ENCODE measurements at regions not wholly inside any gene's neighbourhood (a gene's known extent, or its start where the extent isn't known, plus 50 kb on each side); places are given as distances from the start of the nearest gene placed in this dataset.
A peak's percentile ranks its signal among the peaks of the same experiment; 100 is the strongest.

- DNase-seq (no peak), ATAC-seq (ENCODE audit: insufficient read depth, low FRiP score) (no peak)
- WGBS, 2 donors = 86 to 93% methylated on average over 4 of the region's 4 CpGs
- Histone ChIP-seq H3K27me3 (ENCODE audit: control insufficient read depth in 3 of 3, insufficient read depth in 3 of 3, low read length in 2 of 3) (no peaks in the 10 kb centered on the region), H3K9me3 (ENCODE audit: control insufficient read depth in 4 of 4, insufficient read depth in 3 of 4, low read length in 3 of 4) (peaks cover 0 to 5% (median 0%) of the 10 kb centered on the region in 4 donors), H3K4me3 (no peak overlapping the region), H3K27ac (ENCODE audit: low read depth in 1 of 2, low read length in 1 of 2) (no peak overlapping the region), H3K36me3 (ENCODE audit: control insufficient read depth in 4 of 4, insufficient read depth in 4 of 4, low read length in 4 of 4) (no peaks in the 10 kb centered on the region), H3K9ac (ENCODE audit: insufficient read depth in 1 of 2, low read length in 2 of 2) (no peak overlapping the region), H3K4me1 (ENCODE audit: control insufficient read depth in 5 of 5, insufficient read depth in 5 of 5, low read length in 5 of 5) (peaks cover 2 to 11% (median 6%) of the 10 kb centered on the region in 5 donors)
- no peak for TF ChIP-seq CTCF (IDR thresholded peaks at IDR 0.05; ENCODE audit: control extremely low read depth, extremely low read depth)
Measured at GRCh38 chr16:79283578-79283977, 317.0 kb downstream of the MAF start.

GRCh38 chr16:79282806-79283205 is 317.7 kb downstream of the MAF start:
- H3K4me1 ChIP-seq (ENCODE audit: control insufficient read depth in 5 of 5, insufficient read depth in 5 of 5, low read length in 5 of 5) = peaks cover 2 to 11% (median 6%) of the 10 kb centered on the region in 5 donors
- 93 to 98% methylated on average over 2 of the region's 2 CpGs for WGBS, 2 donors
- no peak overlapping the region for H3K27ac ChIP-seq (ENCODE audit: low read depth in 1 of 2, low read length in 1 of 2)
- no peak overlapping the region for H3K4me3 ChIP-seq
- ATAC-seq (ENCODE audit: insufficient read depth, low FRiP score) = no peak
- H3K9me3 ChIP-seq (ENCODE audit: control insufficient read depth in 4 of 4, insufficient read depth in 3 of 4, low read length in 3 of 4) = peaks cover 0 to 2% (median 0%) of the 10 kb centered on the region in 4 donors
- H3K27me3 ChIP-seq (ENCODE audit: control insufficient read depth in 3 of 3, insufficient read depth in 3 of 3, low read length in 2 of 3) = no peaks in the 10 kb centered on the region
- no peak overlapping the region for H3K9ac ChIP-seq (ENCODE audit: insufficient read depth in 1 of 2, low read length in 2 of 2)
- no peak for DNase-seq
- TF ChIP-seq CTCF (IDR thresholded peaks at IDR 0.05; ENCODE audit: control extremely low read depth, extremely low read depth) = no peak
- H3K36me3 ChIP-seq (ENCODE audit: control insufficient read depth in 4 of 4, insufficient read depth in 4 of 4, low read length in 4 of 4) = no peaks in the 10 kb centered on the region

- no peak overlapping the region for H3K4me3 ChIP-seq
- DNase-seq (no peak), ATAC-seq (ENCODE audit: insufficient read depth, low FRiP score) (peak; percentile 6)
- no peak for TF ChIP-seq CTCF (IDR thresholded peaks at IDR 0.05; ENCODE audit: control extremely low read depth, extremely low read depth)
- WGBS, 2 donors = 61 to 73% methylated on average over 11 of the region's 11 CpGs
- H3K27ac ChIP-seq (ENCODE audit: low read depth in 1 of 2, low read length in 1 of 2) = no peak overlapping the region
- peaks cover 0 to 3% (median 0%) of the 10 kb centered on the region in 4 donors for H3K9me3 ChIP-seq (ENCODE audit: control insufficient read depth in 4 of 4, insufficient read depth in 3 of 4, low read length in 3 of 4)
- no peaks in the 10 kb centered on the region for H3K36me3 ChIP-seq (ENCODE audit: control insufficient read depth in 4 of 4, insufficient read depth in 4 of 4, low read length in 4 of 4)
- H3K27me3 ChIP-seq (ENCODE audit: control insufficient read depth in 3 of 3, insufficient read depth in 3 of 3, low read length in 2 of 3) = no peaks in the 10 kb centered on the region
- no peak overlapping the region for H3K9ac ChIP-seq (ENCODE audit: insufficient read depth in 1 of 2, low read length in 2 of 2)
- no peaks in the 10 kb centered on the region for H3K4me1 ChIP-seq (ENCODE audit: control insufficient read depth in 5 of 5, insufficient read depth in 5 of 5, low read length in 5 of 5)
Measured at GRCh38 chr16:79278506-79278905, 322.0 kb downstream of the MAF start.

- DNase-seq = no peak
- no peak overlapping the region for H3K4me3 ChIP-seq
Measured at GRCh38 chr16:79276501-79276900, 324.0 kb downstream of the MAF start.

More at GRCh38 chr16:79276501-79276900, 324.0 kb downstream of the MAF start:
- H3K27ac ChIP-seq (ENCODE audit: low read depth in 1 of 2, low read length in 1 of 2) = no peak overlapping the region
- H3K36me3 ChIP-seq (ENCODE audit: control insufficient read depth in 4 of 4, insufficient read depth in 4 of 4, low read length in 4 of 4) = no peaks in the 10 kb centered on the region
- no peaks in the 10 kb centered on the region for H3K27me3 ChIP-seq (ENCODE audit: control insufficient read depth in 3 of 3, insufficient read depth in 3 of 3, low read length in 2 of 3)
- H3K9me3 ChIP-seq (ENCODE audit: control insufficient read depth in 4 of 4, insufficient read depth in 3 of 4, low read length in 3 of 4) = peaks cover 0 to 3% (median 0%) of the 10 kb centered on the region in 4 donors
- WGBS, 2 donors = 72 to 85% methylated on average over 6 of the region's 6 CpGs
- no peak for ATAC-seq (ENCODE audit: insufficient read depth, low FRiP score)
- H3K4me1 ChIP-seq (ENCODE audit: control insufficient read depth in 5 of 5, insufficient read depth in 5 of 5, low read length in 5 of 5) = no peaks in the 10 kb centered on the region
- TF ChIP-seq CTCF (IDR thresholded peaks at IDR 0.05; ENCODE audit: control extremely low read depth, extremely low read depth) = no peak
- H3K9ac ChIP-seq (ENCODE audit: insufficient read depth in 1 of 2, low read length in 2 of 2) = no peak overlapping the region

Data from lung (tissue), 11 donors.